ENCODE measurements at regions not wholly inside any gene's neighbourhood (a gene's known extent, or its start where the extent isn't known, plus 50 kb on each side); places are given as distances from the start of the nearest gene placed in this dataset.

DNA sequence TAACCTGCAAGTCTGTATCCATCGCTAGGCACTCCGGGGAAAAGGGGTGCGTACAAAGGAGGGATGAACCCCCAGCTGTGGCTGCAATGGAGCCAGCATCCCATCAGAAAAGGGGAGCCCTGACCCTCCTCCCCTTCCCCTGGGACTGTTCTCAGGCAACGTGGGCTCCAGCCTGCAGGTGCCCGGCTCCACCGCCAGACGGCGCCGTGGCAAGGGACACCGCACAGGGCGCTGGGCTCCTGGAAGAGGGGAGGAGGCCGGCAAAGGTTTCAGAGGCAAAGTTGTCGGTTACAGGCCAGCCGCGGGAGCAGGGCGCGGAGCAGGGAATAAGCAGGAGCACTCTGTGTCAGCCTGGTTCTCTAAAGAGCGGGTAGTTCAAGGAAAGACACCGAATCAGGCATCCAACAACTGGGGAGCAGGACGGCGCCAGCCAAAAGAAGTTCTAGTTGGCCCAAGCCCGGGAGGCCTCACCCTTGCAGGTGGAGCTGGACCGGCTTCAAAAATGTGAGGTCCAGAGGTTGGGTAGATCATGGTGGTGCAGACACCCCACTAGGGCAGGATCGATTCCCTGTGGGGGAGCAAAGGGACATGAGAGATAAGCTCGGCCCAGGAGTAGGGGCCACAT, 53.0 kb upstream of the ATP12A start:
- TF ChIP-seq, protein P1, sequence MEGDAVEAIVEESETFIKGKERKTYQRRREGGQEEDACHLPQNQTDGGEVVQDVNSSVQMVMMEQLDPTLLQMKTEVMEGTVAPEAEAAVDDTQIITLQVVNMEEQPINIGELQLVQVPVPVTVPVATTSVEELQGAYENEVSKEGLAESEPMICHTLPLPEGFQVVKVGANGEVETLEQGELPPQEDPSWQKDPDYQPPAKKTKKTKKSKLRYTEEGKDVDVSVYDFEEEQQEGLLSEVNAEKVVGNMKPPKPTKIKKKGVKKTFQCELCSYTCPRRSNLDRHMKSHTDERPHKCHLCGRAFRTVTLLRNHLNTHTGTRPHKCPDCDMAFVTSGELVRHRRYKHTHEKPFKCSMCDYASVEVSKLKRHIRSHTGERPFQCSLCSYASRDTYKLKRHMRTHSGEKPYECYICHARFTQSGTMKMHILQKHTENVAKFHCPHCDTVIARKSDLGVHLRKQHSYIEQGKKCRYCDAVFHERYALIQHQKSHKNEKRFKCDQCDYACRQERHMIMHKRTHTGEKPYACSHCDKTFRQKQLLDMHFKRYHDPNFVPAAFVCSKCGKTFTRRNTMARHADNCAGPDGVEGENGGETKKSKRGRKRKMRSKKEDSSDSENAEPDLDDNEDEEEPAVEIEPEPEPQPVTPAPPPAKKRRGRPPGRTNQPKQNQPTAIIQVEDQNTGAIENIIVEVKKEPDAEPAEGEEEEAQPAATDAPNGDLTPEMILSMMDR (IDR thresholded peaks at IDR 0.05) = 0 out of 2 replicates have a peak, but pooled peaks have one; percentile 33

DNA sequence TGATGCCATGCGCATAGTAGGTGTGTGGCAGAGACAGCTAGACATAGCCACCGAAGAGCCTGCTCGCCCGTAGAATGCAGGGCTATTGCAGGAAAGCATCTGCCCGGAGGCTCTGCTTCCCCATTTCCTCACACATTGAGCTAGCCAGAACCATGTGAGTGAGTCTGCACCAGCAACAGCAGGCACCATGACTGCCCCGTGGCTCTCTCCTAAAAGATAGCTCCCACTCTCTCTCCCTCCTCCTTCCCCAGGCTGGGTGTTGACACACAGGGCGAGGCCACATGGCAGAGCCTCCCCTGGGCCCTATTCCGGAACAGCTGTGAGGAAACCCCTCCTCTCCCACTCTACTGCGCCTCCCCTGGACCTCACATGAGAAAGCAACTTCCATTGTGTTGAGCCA, 52.3 kb upstream of the ATP12A start:
- TF ChIP-seq, protein P1 (IDR thresholded peaks at IDR 0.05) = no peak

DNA sequence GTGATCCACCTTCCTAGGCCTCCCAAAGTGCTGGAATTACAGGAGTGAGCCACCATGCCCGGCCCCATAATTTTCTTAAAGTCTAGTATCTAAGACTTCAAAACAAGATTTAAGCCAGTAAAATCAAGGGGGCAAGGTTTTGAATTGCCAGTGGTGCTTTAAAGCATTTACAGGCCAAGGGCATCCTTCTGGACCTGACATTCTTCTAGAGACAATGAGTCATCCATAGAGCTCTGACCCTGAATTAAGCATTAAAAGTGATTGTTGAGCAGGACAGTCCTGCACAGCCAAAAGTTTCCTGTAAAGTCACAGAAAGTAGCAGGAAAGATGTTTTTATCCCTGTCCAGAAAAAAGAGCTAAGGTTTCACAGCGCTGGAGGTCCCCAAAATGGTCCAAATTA, 50.9 kb upstream of the ATP12A start:
- TF ChIP-seq, protein P1 (IDR thresholded peaks at IDR 0.05) = no peak

DNA sequence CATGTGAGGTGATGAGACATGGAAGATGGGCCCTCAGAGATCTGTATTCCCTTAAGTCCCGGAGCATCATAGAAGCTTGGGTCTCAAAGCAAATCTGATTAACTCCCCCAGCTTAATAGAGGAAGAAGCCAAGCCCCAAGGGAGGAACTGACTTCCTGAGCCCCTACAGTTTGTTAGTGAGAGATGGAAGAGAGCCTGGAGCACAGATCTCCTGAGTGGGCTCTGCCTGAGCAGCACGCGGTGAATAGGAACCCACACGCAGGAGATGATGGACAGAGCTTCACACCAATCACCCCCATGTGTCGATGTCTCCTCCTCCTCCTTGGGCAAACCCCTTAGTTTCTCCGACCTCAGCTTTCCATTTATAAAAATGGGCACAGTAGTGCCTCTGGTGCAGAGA, 50.1 kb upstream of the ATP12A start:
- TF ChIP-seq, protein P1 (IDR thresholded peaks at IDR 0.05) = no peak

Data from LNCAP (cell line).